ENCODE measurements at regions not wholly inside any gene's neighbourhood (a gene's known extent, or its start where the extent isn't known, plus 50 kb on each side); places are given as distances from the start of the nearest gene placed in this dataset.

DNA sequence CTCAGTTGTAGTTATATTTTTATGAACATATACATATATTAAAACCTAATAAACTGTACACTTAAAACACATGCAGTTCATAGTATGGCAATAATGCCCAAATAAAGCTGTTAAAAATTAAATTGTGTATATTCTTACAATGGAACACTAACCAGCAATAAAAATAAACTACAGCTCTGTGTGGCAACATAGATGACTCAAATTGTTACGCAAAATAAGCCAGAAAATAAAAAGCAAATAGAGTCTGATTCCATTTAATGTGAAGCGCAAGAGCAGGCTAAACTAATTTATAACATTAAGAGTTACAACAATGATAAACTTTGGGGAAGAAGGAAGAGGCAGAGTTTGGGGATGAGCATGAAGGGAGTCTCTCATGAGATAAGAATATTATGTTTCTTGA, 597.3 kb downstream of the TLE1 start (continued):
- TF ChIP-seq, protein P1, sequence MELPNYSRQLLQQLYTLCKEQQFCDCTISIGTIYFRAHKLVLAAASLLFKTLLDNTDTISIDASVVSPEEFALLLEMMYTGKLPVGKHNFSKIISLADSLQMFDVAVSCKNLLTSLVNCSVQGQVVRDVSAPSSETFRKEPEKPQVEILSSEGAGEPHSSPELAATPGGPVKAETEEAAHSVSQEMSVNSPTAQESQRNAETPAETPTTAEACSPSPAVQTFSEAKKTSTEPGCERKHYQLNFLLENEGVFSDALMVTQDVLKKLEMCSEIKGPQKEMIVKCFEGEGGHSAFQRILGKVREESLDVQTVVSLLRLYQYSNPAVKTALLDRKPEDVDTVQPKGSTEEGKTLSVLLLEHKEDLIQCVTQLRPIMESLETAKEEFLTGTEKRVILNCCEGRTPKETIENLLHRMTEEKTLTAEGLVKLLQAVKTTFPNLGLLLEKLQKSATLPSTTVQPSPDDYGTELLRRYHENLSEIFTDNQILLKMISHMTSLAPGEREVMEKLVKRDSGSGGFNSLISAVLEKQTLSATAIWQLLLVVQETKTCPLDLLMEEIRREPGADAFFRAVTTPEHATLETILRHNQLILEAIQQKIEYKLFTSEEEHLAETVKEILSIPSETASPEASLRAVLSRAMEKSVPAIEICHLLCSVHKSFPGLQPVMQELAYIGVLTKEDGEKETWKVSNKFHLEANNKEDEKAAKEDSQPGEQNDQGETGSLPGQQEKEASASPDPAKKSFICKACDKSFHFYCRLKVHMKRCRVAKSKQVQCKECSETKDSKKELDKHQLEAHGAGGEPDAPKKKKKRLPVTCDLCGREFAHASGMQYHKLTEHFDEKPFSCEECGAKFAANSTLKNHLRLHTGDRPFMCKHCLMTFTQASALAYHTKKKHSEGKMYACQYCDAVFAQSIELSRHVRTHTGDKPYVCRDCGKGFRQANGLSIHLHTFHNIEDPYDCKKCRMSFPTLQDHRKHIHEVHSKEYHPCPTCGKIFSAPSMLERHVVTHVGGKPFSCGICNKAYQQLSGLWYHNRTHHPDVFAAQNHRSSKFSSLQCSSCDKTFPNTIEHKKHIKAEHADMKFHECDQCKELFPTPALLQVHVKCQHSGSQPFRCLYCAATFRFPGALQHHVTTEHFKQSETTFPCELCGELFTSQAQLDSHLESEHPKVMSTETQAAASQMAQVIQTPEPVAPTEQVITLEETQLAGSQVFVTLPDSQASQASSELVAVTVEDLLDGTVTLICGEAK (IDR thresholded peaks at IDR 0.05): no peak
- TF ChIP-seq, protein P1 (CRISPR knock-in tag; IDR thresholded peaks at IDR 0.05): no peak
- TF ChIP-seq ZNF17 (CRISPR knock-in tag; IDR thresholded peaks at IDR 0.05): no peak

DNA sequence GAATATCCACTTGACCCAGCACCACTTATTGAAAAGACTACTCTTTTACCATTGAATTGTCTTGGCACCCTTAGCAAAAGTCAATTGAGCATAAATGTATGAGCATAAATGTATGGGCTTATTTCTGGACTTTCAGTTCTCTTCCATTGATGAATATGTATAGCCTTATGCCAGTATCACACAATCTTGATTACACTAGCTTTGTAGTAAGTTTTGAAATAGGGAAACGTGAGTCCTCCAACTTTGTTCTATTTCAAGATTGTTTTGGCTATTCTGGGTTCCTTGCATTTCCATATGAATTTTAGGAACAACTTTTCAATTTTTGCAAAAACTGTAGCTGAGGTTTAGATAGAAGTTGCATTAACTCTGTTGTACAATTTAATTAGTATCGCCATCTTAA, 601.0 kb downstream of the TLE1 start:
- intact Hi-C loops (cut with micrococcal nuclease; ENCODE audit: unreplicated experiment) (no loop called here), in situ Hi-C loops (cut with HindIII; ENCODE audit: extremely low pct_ligation_motif_present, low pct_unique_long_range_greater_than_20kb) (no loop called here)
- ChIA-PET CTCF (ENCODE audit: low intra/inter-chr PET ratio, low total read pairs) (no interaction called here), POLR2A (no interaction called here)
- Histone ChIP-seq H3K9me3 (ENCODE audit: low read length) (no peaks in the 10 kb centered on the region), H3K4me2 (ENCODE audit: low read depth, low read length) (no peak overlapping the region), H3K4me1 (ENCODE audit: insufficient read depth, low read length) (no peaks in the 10 kb centered on the region), H3K27ac (ENCODE audit: extremely low read length, insufficient read depth, low read length) (no peak overlapping the region), H3K9ac (ENCODE audit: insufficient read depth, low read depth, low read length) (no peak overlapping the region), H2AFZ (ENCODE audit: low read length) (no peak overlapping the region), H4K20me1 (ENCODE audit: insufficient read depth, low read length) (no peaks in the 10 kb centered on the region), H3K4me3 (replicated peaks in 1 of 3; ENCODE audit: insufficient read depth in 1 of 3, low read depth in 2 of 3, low read length in 3 of 3) (no peak overlapping the region), H3K36me3 (replicated peaks in 1 of 2; ENCODE audit: control insufficient read depth in 1 of 2, insufficient read depth in 2 of 2, low read length in 2 of 2) (no peaks in the 10 kb centered on the region), H3K27me3 (ENCODE audit: control insufficient read depth in 1 of 2, insufficient read depth in 2 of 2, low read length in 2 of 2) (no peaks in the 10 kb centered on the region), H3K79me2 (ENCODE audit: insufficient read depth, low read length) (no peaks in the 10 kb centered on the region)
- BruUV-seq (replicated peaks): no TSS peak
- no peak for ATAC-seq
- DNase-seq (ENCODE audit: low spot score): no peak
- no peak for FAIRE-seq
- 1% methylated on average over 2 of the region's 2 CpGs for WGBS (ENCODE audit: low lambda C conversion rate)
- TF ChIP-seq SMAD1 (CRISPR knock-in tag; IDR thresholded peaks at IDR 0.05; ENCODE audit: borderline replicate concordance, low read depth) (no peak), MIXL1 (CRISPR knock-in tag; IDR thresholded peaks at IDR 0.05) (no peak), EEA1 (CRISPR knock-in tag; IDR thresholded peaks at IDR 0.05; ENCODE audit: borderline replicate concordance) (no peak), ZNF746 (CRISPR knock-in tag; IDR thresholded peaks at IDR 0.05) (no peak), HDAC2 (CRISPR knock-in tag; IDR thresholded peaks at IDR 0.05) (no peak), MXD4 (CRISPR knock-in tag; IDR thresholded peaks at IDR 0.05) (no peak), ZNF367 (CRISPR knock-in tag; IDR thresholded peaks at IDR 0.05; ENCODE audit: borderline replicate concordance) (no peak)
- TF ChIP-seq, protein P2, sequence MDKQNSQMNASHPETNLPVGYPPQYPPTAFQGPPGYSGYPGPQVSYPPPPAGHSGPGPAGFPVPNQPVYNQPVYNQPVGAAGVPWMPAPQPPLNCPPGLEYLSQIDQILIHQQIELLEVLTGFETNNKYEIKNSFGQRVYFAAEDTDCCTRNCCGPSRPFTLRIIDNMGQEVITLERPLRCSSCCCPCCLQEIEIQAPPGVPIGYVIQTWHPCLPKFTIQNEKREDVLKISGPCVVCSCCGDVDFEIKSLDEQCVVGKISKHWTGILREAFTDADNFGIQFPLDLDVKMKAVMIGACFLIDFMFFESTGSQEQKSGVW (CRISPR knock-in tag; IDR thresholded peaks at IDR 0.05; ENCODE audit: borderline replicate concordance): no peak
- TF ChIP-seq, protein P3, sequence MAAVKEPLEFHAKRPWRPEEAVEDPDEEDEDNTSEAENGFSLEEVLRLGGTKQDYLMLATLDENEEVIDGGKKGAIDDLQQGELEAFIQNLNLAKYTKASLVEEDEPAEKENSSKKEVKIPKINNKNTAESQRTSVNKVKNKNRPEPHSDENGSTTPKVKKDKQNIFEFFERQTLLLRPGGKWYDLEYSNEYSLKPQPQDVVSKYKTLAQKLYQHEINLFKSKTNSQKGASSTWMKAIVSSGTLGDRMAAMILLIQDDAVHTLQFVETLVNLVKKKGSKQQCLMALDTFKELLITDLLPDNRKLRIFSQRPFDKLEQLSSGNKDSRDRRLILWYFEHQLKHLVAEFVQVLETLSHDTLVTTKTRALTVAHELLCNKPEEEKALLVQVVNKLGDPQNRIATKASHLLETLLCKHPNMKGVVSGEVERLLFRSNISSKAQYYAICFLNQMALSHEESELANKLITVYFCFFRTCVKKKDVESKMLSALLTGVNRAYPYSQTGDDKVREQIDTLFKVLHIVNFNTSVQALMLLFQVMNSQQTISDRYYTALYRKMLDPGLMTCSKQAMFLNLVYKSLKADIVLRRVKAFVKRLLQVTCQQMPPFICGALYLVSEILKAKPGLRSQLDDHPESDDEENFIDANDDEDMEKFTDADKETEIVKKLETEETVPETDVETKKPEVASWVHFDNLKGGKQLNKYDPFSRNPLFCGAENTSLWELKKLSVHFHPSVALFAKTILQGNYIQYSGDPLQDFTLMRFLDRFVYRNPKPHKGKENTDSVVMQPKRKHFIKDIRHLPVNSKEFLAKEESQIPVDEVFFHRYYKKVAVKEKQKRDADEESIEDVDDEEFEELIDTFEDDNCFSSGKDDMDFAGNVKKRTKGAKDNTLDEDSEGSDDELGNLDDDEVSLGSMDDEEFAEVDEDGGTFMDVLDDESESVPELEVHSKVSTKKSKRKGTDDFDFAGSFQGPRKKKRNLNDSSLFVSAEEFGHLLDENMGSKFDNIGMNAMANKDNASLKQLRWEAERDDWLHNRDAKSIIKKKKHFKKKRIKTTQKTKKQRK (IDR thresholded peaks at IDR 0.05; ENCODE audit: low read length): no peak
